Activated T-helper 9 cell treated with anti-CD3 and anti-CD28 coated beads, Interleukin-2, amount 50 U/mL, for 16 hours (primary cell): ENCODE measurements at regions not wholly inside any gene's neighbourhood (a gene's known extent, or its start where the extent isn't known, plus 50 kb on each side); places are given as distances from the start of the nearest gene placed in this dataset.

ENCODE experiments used
- DNase-seq: peaks from one replicate; pipeline ENCODE4 v3.0.0-alpha.2; 2020; ENCODE audit warnings: low read depth

DNA sequence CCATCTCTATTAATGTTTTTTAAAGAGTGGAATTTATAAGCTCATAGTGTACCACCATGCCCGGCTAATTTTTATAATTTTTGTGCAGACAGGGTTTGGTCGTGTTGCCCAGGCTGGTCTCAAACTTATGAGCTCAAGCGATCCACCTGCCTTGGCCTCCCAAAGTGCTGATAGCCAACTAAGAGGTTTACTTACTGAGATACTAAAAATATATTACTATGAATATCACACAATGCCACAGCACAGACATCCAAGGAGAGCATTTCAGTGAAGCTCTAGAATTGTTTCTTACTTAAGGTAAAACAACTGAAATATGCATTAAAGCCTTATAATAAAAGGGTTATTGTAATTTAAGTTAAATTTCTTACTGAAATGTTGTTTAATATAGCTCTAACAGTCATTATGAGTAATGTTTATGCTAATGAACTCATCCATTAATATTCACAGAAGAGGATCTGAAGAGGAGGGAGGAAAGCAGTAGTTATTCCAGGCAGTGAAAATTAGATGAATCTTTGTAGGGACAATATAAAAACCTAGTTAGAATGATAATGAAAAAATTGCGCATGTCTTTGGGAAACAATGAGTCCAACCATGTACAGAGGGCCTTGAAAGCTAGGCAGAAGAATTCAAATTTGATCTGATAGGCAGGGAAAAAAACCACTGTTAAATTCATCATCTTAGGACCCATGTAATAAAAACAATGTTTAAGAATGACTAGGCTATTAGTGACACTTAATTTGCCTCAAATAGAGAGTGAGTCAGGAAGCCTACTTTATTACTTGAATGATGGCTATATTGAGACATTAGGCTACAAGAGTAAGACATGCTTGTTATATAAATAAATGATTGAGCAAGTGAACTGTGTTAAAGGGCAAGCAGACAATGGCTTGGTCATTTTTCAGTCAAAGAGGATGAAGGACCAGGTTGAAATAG lies 99.2 kb downstream of the SLC41A2 start:
- no peak for DNase-seq

DNA sequence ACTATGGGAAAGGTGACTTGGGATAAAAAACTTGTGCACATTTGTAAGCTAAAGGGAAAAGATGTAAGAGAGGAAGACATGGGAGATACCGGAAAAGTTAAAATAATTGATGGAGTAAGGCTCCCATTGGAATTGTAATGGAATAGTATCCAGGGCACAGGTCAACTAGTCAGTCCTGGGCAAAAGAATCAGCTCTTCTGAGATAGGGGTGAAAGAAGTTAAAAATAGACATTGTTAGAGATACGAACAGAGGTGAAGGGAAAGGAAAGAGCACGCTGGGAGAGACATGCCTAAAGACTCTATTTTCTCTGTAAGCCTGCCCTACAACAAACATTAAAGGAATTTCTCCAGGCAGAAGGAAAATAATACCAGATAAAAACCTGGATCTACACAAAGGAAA lies 101.6 kb downstream of the SLC41A2 start:
- no peak for DNase-seq

DNA sequence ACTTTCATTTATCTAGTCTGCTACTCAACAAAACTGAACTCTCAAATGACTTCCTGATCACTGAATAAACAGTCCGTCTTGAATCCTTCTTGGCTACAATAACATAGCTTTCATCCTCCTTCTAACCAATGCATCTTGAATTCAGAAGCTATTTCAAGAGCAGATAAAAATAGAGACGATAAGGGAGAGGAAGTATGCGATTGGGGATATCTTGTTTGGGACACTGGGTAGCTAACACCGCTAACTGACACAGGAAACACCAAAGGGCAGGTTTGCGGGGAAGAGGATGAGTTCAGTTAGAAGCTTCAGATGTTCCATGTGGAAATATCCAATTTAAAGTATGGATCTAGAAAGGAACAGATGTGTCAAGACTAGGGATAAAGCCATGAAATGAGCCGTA lies 102.5 kb downstream of the SLC41A2 start:
- DNase-seq, result no peak

DNA sequence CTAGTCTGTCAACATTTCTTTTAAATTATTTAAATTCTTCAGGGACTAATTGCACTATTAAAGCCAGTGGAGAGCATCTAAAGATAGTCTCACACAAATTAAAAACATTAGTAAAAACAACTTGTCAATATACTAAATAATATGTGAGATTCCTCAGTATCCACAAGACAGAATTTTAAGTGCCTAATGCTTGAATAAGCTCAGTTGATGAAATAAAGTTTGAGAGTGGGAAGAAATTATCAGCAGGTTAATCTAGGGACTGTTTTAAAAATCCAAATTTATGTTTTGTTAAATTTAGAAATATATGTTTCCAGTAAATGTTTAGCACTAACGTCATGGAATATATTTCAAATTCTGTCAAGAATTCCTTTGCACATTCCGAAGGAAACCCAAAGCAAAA lies 105.2 kb downstream of the SLC41A2 start:
- no peak for DNase-seq

DNA sequence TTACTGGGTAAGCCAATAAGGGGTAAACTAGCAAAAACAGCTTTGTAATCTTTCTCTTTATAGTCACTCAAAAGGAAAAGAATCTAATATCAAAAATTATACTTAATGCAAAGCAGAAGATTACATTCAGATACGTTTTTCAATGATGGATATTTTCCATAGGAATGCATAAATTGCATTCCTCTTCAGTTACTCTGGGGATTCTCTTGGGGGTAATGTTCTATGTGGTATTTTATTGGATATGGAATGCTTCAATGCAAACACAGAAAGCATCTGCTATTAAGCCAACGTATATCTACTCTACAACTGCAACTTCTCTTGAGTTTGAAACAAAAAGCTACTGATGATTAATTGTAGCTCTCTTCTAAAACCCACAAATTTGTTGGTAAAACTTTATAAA lies 106.0 kb downstream of the SLC41A2 start:
- no peak for DNase-seq

DNA sequence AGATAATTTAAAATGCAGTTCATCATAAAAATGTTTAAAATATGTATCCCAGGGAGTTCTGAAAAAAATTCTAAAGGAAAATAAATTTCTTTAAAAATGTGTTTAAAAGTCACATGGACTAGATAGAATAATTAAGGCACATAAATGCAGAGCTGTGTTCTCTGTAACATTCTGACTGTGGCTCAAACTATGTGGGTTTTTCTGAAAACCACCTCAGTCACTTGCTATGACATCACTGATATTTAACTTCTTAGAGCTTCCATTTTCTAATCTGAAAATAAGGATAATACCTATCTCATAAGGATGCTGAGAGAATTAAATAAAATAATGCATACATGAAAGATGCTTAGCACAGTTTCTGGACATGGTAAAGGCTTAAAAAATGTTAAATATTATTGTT lies 107.3 kb downstream of the SLC41A2 start:
- no peak for DNase-seq

DNA sequence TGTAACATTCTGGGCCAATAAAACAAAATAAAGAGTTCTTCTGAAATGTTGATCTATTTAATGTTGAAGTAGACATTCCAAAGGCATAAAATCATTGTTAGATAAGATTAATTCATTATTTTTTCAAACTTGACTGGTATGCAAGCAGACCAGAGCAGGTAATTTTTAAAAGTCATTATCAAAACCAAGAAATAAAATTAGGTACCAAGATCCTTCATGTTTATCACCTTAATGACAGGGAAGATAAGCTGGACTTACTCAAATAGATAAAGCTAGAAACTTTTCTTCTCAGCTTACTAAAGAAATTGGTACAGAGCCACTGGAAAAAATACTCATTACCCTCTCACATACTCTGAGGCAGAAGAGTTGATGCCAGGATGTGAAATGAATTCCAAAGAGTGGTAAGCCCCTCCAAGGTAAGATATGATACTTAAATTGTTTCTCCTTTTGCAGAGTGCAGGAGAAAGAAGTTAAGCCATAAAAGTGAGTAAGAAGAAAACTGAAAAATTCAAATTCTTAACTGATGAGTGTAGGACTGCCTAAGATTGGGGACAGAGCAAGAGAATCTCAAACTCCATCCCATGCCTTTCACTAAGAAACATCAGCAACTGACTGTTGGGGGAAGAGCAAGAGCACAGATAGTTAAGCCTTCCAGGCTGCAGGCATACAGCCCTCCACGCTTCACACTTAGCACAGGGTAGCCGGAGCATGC lies 111.9 kb downstream of the SLC41A2 start:
- DNase-seq, result no peak

DNA sequence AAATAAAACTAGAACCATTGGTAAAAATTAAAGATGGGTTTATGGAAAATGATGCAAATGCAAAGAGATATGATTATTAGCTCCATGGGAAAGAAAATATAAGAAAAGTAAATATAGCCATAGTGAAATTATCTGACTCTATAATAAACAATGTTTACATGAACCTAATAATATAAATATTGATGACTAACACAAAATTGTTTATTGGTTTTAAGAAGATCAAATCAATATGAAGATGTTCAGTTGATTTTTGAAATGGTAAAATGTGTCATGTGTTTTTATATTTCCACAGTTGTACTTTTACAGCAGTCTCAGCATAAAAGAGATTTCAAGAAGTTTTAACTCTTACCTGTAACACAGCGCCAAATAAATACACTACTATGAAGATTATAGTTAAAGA lies 114.0 kb downstream of the SLC41A2 start:
- no peak for DNase-seq

DNA sequence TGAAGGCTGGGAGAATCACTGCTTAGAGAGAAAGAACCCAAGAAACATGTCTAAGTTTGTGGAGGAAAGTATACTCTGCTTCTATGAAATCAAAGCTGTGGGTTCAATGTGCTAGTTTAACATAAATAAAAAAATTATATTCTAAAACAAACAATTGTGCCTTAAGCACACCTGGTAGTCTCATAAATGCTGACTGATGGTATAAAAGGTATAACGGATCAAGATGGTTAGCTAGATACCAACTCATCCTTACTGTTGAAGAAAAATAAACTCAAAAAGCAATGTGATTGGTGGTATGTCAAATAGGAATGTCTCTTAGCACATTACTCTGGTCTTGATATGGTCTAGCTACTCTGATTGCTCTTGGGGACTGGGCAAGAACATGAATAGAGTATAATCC lies 117.8 kb downstream of the SLC41A2 start:
- no peak for DNase-seq

DNA sequence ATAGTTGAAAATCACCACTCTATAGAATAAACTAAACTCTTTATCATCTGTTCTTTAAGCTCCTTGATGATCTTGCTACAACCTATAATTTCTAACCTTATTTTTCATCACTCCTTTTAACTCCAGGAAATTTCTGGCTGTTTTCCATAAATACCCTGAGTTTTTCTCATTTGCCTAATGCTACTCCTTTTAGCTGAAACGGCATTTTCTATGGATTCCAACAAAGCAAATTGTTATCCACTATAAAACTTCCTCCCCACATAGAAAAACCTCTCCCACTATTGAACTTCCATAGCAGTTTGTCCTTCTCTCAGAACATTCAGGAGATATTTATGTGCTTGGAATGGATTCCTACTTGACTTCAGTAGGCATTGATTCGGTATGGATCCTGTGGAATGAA lies 122.8 kb downstream of the SLC41A2 start:
- DNase-seq, result no peak

DNA sequence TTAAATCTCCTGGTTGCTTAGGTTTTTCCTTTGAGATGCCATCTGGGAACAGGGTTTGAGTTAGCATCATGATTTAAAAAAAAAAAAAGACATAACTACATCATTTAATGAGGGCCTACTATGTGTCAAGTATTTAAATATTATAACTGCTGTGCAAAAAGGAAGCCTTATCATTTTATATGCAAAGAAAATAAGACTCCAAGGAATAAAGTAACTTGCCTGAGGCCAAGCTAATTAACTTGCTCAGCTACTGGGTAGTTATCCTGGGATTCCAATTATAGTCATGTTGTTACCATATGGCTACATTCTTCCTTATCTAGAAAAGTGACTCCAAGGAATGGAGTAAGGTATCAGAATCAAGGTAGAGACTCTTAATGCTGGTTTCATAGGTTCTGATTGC lies 123.5 kb downstream of the SLC41A2 start:
- no peak for DNase-seq

DNA sequence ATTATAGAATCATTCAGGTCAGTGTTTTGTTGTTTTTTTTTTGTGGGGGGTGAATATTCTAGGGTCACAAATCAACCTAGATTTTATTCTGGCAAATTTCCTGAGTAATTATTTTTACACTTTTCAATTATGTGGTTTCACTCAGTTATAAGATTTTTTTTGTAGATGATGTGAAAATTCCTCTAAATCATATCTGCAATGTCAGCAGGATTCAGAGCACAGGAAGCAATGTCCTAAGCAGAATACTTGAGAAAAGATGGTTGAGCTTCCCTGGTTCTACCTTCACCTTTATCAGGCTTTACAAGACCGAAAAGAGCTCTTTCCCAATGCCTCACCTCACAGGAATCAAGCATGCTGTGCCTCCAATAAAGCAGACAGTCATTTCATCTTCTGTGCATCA lies 124.3 kb downstream of the SLC41A2 start:
- no peak for DNase-seq

DNA sequence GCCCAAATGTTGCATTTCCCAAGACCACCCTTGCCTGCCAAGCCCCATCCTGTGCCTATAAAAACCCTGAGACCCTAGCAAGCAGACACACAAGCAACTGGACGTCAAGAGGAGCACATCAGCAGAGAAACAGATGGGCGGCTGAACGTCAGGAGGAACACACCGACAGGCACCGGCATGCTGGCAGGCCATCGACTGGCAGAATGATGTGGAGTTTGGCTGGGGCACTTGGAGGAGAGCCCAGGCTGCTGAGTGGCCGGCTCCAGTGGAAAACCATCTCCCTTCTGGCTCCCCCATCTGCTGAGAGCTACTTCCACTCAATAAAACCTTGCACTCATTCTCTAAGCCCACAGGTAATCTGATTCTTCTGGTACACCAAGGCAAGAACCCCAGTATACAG lies 130.1 kb downstream of the SLC41A2 start:
- DNase-seq, result no peak

DNA sequence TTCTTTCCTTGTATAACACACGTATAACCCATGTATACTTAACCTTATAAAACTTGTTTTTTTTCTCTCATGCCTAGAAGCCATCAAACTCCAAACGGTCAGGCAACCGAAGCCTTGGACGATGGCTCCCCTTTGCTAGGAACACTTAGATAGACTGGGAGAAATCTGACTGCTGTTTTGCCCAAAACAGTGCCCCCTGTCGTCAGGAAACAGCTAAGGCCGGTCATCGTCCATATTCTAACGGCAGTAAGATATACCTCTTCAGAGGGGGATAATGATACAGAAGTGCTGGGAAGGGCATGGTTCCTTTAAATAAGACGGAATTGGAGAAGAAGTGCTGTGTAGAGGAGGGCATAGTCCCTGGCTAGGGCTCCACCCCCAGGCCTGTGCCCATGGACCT lies 130.5 kb downstream of the SLC41A2 start:
- no peak for DNase-seq

DNA sequence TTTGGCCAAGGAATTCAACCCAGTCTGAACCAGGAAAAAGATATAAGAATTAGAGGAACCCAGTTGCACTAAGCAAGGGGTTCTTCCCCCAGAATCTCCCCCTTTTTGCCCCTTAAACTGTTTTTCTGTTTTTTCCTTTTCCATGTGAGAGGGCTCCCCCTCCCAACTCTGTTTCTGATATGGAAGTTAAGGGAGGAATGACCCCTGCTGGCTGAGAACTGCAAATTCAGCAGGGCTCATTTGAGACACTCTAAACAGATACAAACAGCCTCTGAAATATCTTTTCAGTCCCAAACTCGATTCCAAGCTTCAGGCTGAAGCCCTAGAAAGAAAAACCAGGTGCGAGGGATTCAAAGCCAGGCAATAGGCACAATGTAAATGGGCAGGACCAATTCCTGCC lies 132.7 kb downstream of the SLC41A2 start:
- DNase-seq, result no peak

DNA sequence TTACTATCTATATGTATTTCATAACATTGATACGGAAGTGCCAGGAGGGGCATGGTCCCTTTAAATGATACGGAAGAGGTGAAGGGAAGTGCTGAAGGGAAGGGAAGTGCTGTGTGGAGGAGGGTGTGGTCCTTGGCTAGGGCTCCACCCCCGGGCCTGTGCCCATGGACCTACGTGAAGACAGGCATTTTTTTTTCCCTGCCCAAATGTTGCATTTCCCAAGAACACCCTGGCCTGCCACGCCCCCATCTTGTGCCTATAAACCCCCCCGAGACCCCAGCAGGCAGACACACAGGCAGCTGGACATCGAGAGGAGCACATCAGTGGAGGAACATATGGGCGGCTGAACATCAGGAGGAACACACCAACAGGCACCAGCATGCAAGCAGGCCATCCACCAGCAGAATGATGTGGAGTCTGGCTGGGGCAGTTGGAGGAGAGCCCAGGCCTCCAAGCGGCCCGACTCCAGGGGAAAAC lies 134.1 kb downstream of the SLC41A2 start:
- no peak for DNase-seq

DNA sequence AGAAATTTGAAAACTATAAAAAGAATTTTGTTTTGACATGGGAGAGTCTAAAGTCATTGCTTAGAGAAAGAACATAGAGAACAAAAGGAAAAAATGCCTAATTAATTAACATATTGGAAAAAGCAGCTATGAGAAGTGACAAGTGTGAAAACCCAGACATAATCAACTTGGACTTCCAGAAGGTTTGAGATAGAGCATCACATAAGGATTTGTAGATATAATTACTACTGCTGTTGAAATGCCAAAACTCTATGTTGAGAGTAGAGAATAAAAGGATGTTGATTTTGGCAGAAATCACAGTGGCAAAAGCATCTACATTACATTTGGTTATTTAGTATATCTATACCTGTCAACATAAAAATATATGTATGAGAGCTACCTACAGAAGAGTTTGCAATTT lies 135.1 kb downstream of the SLC41A2 start:
- DNase-seq, result no peak

DNA sequence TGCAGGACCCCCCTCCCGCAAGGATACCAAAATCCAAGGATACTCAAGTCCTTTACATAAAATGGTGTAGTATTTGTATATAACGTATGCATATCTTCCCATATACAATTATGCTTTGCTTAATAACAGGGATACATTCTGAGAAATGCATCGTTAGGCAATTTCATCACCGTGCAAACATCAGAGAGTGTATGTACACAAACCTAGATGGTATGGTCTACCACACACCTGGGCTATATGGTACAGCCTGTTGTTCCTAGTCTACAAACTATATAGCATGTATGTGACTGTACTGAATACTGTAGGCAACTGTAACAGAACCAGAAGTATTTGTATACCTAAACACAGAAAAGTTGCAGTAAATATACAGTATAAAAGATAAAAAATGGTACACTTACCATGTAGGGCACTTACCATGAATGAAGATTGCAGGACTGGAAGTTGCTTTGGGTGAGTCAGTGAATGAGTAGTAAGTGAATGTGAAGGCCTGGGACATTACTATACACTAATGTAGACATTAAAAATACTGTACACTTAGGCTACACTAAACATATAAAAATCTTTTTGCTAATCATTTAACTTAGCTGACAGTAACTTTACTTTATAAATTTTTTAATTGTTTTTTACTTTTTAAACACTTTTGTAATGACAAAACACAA lies 141.1 kb downstream of the SLC41A2 start:
- DNase-seq, result no peak

DNA sequence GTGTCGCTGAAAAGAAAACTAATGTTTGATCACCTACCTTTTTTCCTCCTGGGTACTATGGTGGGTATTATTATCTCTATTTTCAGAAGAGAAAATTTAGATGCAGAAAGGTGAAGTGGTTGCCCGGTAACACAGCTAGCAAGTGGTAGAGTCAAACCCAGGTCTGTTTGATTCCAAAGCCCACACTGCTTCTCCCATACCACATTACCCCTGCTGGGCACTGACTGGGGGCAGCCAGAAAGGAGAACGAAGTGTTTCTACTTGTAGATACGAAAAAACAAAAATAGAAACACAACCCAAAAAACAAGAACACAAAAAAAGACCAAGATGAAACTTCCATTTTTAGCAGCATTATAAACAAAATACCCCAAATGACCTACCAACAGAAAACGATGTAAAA lies 142.2 kb downstream of the SLC41A2 start:
- DNase-seq, result no peak

DNA sequence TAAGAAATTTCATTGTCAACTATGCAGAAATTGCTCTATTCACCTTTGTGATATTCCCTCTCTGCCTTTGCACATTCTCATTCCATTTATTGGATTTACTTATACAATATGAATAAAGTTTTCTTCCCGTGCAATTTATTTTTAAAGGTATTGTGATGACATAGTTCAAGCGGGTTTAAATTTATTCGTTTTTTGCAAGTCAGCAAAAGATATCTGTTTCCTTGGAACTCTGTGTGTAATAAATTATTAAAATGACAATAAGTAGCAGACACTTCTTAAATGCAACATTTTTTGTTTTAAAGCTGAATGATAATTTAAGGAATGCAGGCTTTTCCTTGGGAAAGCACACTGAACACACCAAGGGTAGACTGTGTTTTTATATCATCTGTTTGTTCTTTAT lies 143.1 kb downstream of the SLC41A2 start:
- DNase-seq, result no peak
